HepG2 (cell line): ENCODE measurements at regions not wholly inside any gene's neighbourhood (a gene's known extent, or its start where the extent isn't known, plus 50 kb on each side); places are given as distances from the start of the nearest gene placed in this dataset.

Source experiments
- ATAC-seq: fragments of 200-7000 bp; cut with Tn5 transposase; 3 replicates; pipeline ENCODE4 v1.9.1; 2020; ENCODE audit warnings: mild to moderate bottlenecking, moderate library complexity
- BruUV-seq: library from RNA; stranded (reverse); fragments of 400-500 nt; replicated peaks from 2 replicates; lab custom pipeline; 2021; lab: Mats Ljungman, UMichigan
- CTCF ChIA-PET: fragments of 300-600 bp; formaldehyde crosslinking; extraction: SDS; loops from one replicate; lab custom pipeline; 2021; ENCODE audit warnings: low total read pairs, inconsistent platforms, low intra/inter-chr PET ratio; lab: Yijun Ruan, JAX
- POLR2A ChIA-PET: fragments of 350-600 bp; sonication (Branson Sonifier 250); formaldehyde crosslinking; loops from one replicate; lab custom pipeline; 2020; ENCODE audit warnings: antibody characterized with exemption, inconsistent platforms; lab: Yijun Ruan, JAX
- DNase-seq: peaks from one replicate; pipeline ENCODE4 v3.0.0-alpha.2; 2015; ENCODE audit warnings: low spot score
- FAIRE-seq: peaks from 3 replicates; lab custom pipeline; 2011; peaks lifted over from hg19 to GRCh38; lab: Jason Lieb, UNC
- H2AFZ ChIP-seq: one replicate; pipeline ENCODE4 v1.6.1; 2011; ENCODE audit warnings: low read length, inconsistent platforms
- H3K27ac ChIP-seq: fragments of 300-600 bp; 3 replicates; pipeline ENCODE4 v1.8.0; 2011; ENCODE audit warnings: mixed run types, mild to moderate bottlenecking, mixed read lengths, low read length, inconsistent platforms; ENCODE audit not compliant: insufficient read depth; ENCODE audit errors: extremely low read length
- H3K27me3 ChIP-seq, 2 experiments: fragments of 200-600 bp in 1 of 2; 2 replicates in 1 of 2; 3 replicates in 1 of 2; pipeline versions ENCODE4 v1.6.0 to v1.8.0; 2011; ENCODE audit warnings: low read length in 2 of 2, mild to moderate bottlenecking in 2 of 2, moderate library complexity in 2 of 2, inconsistent platforms in 1 of 2; ENCODE audit not compliant: insufficient read depth in 2 of 2, control insufficient read depth in 1 of 2
- H3K36me3 ChIP-seq, 2 experiments: fragments of 200-600 bp in 1 of 2; replicated peaks in 1 of 2; 2 replicates in 1 of 2; 3 replicates in 1 of 2; pipeline versions ENCODE4 v1.5.1 to v1.8.0; 2011; ENCODE audit warnings: low read length in 2 of 2, inconsistent platforms in 1 of 2; ENCODE audit not compliant: insufficient read depth in 2 of 2, control insufficient read depth in 1 of 2
- H3K4me1 ChIP-seq: 2 replicates; pipeline ENCODE4 v1.5.1; 2012; ENCODE audit warnings: low read length, inconsistent platforms; ENCODE audit not compliant: insufficient read depth
- H3K4me2 ChIP-seq: 2 replicates; pipeline ENCODE4 v1.6.0; 2011; ENCODE audit warnings: low read depth, low read length, inconsistent platforms
- H3K4me3 ChIP-seq, 3 experiments: fragments of 200-600 bp in 1 of 3; sonication (generic), shearing (Covaris generic) in 1 of 3; replicated peaks in 1 of 3; 2 replicates each; pipeline ENCODE4 v1.5.1; 2011 to 2016; ENCODE audit warnings: low read length in 3 of 3, inconsistent platforms in 2 of 3, low read depth in 2 of 3, mild to moderate bottlenecking in 2 of 3, control low read depth in 1 of 3, mixed read lengths in 1 of 3; ENCODE audit not compliant: insufficient read depth in 1 of 3
- H3K79me2 ChIP-seq: one replicate; pipeline ENCODE4 v1.6.1; 2011; ENCODE audit warnings: low read length, inconsistent platforms; ENCODE audit not compliant: insufficient read depth
- H3K9ac ChIP-seq: 2 replicates; pipeline ENCODE4 v1.6.0; 2011; ENCODE audit warnings: mild to moderate bottlenecking, low read depth, low read length, inconsistent platforms; ENCODE audit not compliant: insufficient read depth
- H3K9me3 ChIP-seq: 2 replicates; pipeline ENCODE4 v1.5.1; 2012; ENCODE audit warnings: mild to moderate bottlenecking, low read length
- H4K20me1 ChIP-seq: 2 replicates; pipeline ENCODE4 v1.6.0; 2011; ENCODE audit warnings: inconsistent platforms, mild to moderate bottlenecking, low read length, moderate library complexity; ENCODE audit not compliant: insufficient read depth
- AHDC1 ChIP-seq: sonication (generic); formaldehyde crosslinking; IDR thresholded peaks from 2 replicates; pipeline ENCODE4 v1.5.1; 2020; ENCODE audit warnings: mild to moderate bottlenecking, missing genetic modification reagents, borderline replicate concordance
- IRX3 ChIP-seq: sonication (generic); formaldehyde crosslinking; IDR thresholded peaks from 2 replicates; pipeline ENCODE4 v1.8.1; 2023; ENCODE audit warnings: mild to moderate bottlenecking, low read depth, missing genetic modification reagents, borderline replicate concordance
- KDM6A ChIP-seq: IDR thresholded peaks from 2 replicates; pipeline ENCODE4 v1.6.1; 2016; ENCODE audit warnings: low read depth
- PLRG1 ChIP-seq: fragments of 450-650 bp; conservative IDR thresholded peaks from 2 replicates; pipeline ENCODE4 v1.6.1; 2016
- ZMAT5 ChIP-seq: sonication (generic); formaldehyde crosslinking; IDR thresholded peaks from 2 replicates; pipeline ENCODE4 v1.5.0; 2020; ENCODE audit warnings: mild to moderate bottlenecking, low read depth, missing genetic modification reagents, borderline replicate concordance
- ZNF546 ChIP-seq: sonication (generic); formaldehyde crosslinking; conservative IDR thresholded peaks from 2 replicates; pipeline ENCODE4 v1.8.1; 2023; ENCODE audit warnings: mild to moderate bottlenecking, missing genetic modification reagents
- ZNF589 ChIP-seq: sonication (generic); formaldehyde crosslinking; conservative IDR thresholded peaks from 2 replicates; pipeline ENCODE4 v1.8.0; 2022; ENCODE audit warnings: mild to moderate bottlenecking, moderate library complexity, missing genetic modification reagents
- ZNF644 ChIP-seq: IDR thresholded peaks from 2 replicates; pipeline ENCODE4 v1.6.1; 2016; ENCODE audit warnings: low read depth
- ZNF704 ChIP-seq: sonication (generic); formaldehyde crosslinking; IDR thresholded peaks from 2 replicates; pipeline ENCODE4 v1.8.1; 2023; ENCODE audit warnings: mild to moderate bottlenecking, inconsistent platforms, moderate library complexity, missing genetic modification reagents, borderline replicate concordance
- ZNF790 ChIP-seq: sonication (generic); formaldehyde crosslinking; IDR thresholded peaks from 2 replicates; pipeline ENCODE4 v1.8.0; 2022; ENCODE audit warnings: missing genetic modification reagents, mild to moderate bottlenecking, borderline replicate concordance
- in situ Hi-C: cut with HindIII; loops from 2 replicates; pipeline ENCODE4 v1.10.0; 2017; ENCODE audit warnings: low pct_unique_long_range_greater_than_20kb; ENCODE audit not compliant: extremely low pct_ligation_motif_present
- intact Hi-C: fragments of 100-400 bp; cut with micrococcal nuclease; formaldehyde crosslinking; loops from one replicate; pipeline ENCODE4 v1.10.0; 2022; ENCODE audit not compliant: unreplicated experiment
- TF ChIP-seq, protein P1 (sequence below): sonication (generic); formaldehyde crosslinking; IDR thresholded peaks from 2 replicates; pipeline ENCODE4 v1.5.0; 2020; ENCODE audit warnings: missing genetic modification reagents
- TF ChIP-seq, protein P2 (sequence below), 2 experiments: sonication (generic) in 1 of 2; formaldehyde crosslinking in 1 of 2; IDR thresholded peaks; 2 replicates each; pipeline versions ENCODE4 v1.5.1 to v1.6.1; 2011 to 2020; ENCODE audit warnings: borderline replicate concordance in 1 of 2, low read depth in 1 of 2, low read length in 1 of 2, mild to moderate bottlenecking in 1 of 2, missing genetic modification reagents in 1 of 2, moderate library complexity in 1 of 2
- TF ChIP-seq, protein P3 (sequence below): IDR thresholded peaks from 2 replicates; pipeline ENCODE4 v1.6.1; 2016

GRCh38 chr12:41907550-41907949, 237.1 kb downstream of the GXYLT1 start:
- no peaks in the 10 kb centered on the region for H4K20me1 ChIP-seq
- H3K27me3 ChIP-seq: no peaks in the 10 kb centered on the region
- H3K4me1 ChIP-seq: no peaks in the 10 kb centered on the region
- no peak overlapping the region for H3K27ac ChIP-seq
- no peak overlapping the region for H3K9ac ChIP-seq
- ChIA-PET POLR2A (no interaction called here), CTCF (no interaction called here)
- FAIRE-seq (no peak), ATAC-seq (no peak), DNase-seq (no peak)
- in situ Hi-C loops: no loop called here
- no TSS peak for BruUV-seq
- H2AFZ ChIP-seq: no peak overlapping the region
- no peaks in the 10 kb centered on the region for H3K79me2 ChIP-seq
- no peak overlapping the region for H3K4me3 ChIP-seq
- H3K9me3 ChIP-seq: no peaks in the 10 kb centered on the region
- no peak overlapping the region for H3K4me2 ChIP-seq
- intact Hi-C loops: no loop called here
- no peaks in the 10 kb centered on the region for H3K36me3 ChIP-seq
- TF ChIP-seq ZNF546 (CRISPR knock-in tag): no peak
- TF ChIP-seq, protein P1, sequence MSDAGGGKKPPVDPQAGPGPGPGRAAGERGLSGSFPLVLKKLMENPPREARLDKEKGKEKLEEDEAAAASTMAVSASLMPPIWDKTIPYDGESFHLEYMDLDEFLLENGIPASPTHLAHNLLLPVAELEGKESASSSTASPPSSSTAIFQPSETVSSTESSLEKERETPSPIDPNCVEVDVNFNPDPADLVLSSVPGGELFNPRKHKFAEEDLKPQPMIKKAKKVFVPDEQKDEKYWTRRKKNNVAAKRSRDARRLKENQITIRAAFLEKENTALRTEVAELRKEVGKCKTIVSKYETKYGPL: no peak
- no peak for TF ChIP-seq ZNF790
- TF ChIP-seq, protein P2, sequence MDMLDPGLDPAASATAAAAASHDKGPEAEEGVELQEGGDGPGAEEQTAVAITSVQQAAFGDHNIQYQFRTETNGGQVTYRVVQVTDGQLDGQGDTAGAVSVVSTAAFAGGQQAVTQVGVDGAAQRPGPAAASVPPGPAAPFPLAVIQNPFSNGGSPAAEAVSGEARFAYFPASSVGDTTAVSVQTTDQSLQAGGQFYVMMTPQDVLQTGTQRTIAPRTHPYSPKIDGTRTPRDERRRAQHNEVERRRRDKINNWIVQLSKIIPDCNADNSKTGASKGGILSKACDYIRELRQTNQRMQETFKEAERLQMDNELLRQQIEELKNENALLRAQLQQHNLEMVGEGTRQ (IDR thresholded peaks at IDR 0.05; ENCODE audit: low read depth, low read length): no peak
- TF ChIP-seq, protein P2 (CRISPR knock-in tag; IDR thresholded peaks at IDR 0.05; ENCODE audit: borderline replicate concordance): no peak
- TF ChIP-seq, protein P3, sequence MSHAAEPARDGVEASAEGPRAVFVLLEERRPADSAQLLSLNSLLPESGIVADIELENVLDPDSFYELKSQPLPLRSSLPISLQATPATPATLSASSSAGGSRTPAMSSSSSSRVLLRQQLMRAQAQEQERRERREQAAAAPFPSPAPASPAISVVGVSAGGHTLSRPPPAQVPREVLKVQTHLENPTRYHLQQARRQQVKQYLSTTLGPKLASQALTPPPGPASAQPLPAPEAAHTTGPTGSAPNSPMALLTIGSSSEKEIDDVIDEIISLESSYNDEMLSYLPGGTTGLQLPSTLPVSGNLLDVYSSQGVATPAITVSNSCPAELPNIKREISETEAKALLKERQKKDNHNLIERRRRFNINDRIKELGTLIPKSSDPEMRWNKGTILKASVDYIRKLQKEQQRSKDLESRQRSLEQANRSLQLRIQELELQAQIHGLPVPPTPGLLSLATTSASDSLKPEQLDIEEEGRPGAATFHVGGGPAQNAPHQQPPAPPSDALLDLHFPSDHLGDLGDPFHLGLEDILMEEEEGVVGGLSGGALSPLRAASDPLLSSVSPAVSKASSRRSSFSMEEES (CRISPR knock-in tag): no peak
- TF ChIP-seq ZNF589 (CRISPR knock-in tag): no peak
- TF ChIP-seq ZMAT5 (CRISPR knock-in tag): no peak
- no peak for TF ChIP-seq KDM6A (CRISPR knock-in tag)
- no peak for TF ChIP-seq AHDC1 (CRISPR knock-in tag)
- TF ChIP-seq IRX3 (CRISPR knock-in tag): no peak
- no peak for TF ChIP-seq ZNF704 (CRISPR knock-in tag)
- no peak for TF ChIP-seq ZNF644
- no peak for TF ChIP-seq PLRG1
